ENCODE measurements at regions not wholly inside any gene's neighbourhood (a gene's known extent, or its start where the extent isn't known, plus 50 kb on each side); places are given as distances from the start of the nearest gene placed in this dataset.

GRCh38 chr6:110033101-110033500 lies 55.0 kb downstream of the GPR6 start:
- no peak overlapping the region for H3K4me3 ChIP-seq
- ATAC-seq (replicated peaks in 6 of 8) = no peak
- in situ Hi-C loops (cut with MboI; ENCODE audit: low pct_unique_long_range_greater_than_20kb in 2 of 9, low sequenced_read_pairs in 9 of 9, unreplicated experiment in 9 of 9) = loop anchor here in 5 of 9 experiments (25.0 kb wide), 3 partner anchors 321 to 496 kb away; no protein-coding TSS in a partner anchor
- WGBS, 10 experiments = 80 to 100% (median 96%) methylated on average over 1 to 5 of the region's 7 CpGs; no CpG with 5 or more reads in 3 of the 10 experiments
- H3K4me1 ChIP-seq (replicated peaks in 1 of 2) = peaks cover 0 to 3% of the 10 kb centered on the region in 2 donors
- no peak overlapping the region for H3K27ac ChIP-seq

- H3K4me1 ChIP-seq (replicated peaks in 1 of 2) = peaks cover 0 to 3% of the 10 kb centered on the region in 2 donors
- 40 to 100% (median 62%) methylated on average over 1 to 7 of the region's 10 CpGs; no CpG with 5 or more reads in 2 of the 10 experiments for WGBS, 10 experiments
- in situ Hi-C loops (cut with MboI; ENCODE audit: low pct_unique_long_range_greater_than_20kb in 2 of 9, low sequenced_read_pairs in 9 of 9, unreplicated experiment in 9 of 9) = loop anchor here in 5 of 9 experiments (25.0 kb wide), 3 partner anchors 322 to 497 kb away; no protein-coding TSS in a partner anchor
- H3K27ac ChIP-seq = no peak overlapping the region
- no peak for ATAC-seq (replicated peaks in 6 of 8)
- H3K4me3 ChIP-seq = no peak overlapping the region
Measured at GRCh38 chr6:110033749-110034666, 55.9 kb downstream of the GPR6 start.

DNA sequence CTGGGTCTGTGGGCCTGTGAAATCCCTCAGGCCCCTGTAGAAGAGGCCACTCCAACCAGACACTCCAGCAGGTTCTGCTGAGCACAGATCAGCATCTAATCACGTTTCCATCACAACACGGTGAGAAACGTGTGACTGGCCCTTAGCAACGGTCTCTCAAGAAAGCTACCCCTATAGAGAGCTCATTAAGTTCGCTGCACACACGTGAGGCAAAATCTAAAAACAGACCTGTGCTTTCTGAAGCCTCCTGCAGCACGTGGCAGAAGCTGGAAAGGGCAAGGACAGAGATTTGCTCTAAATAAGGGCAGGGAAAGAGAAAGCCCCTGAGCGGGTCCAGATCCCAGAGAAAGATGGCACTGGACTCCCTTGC lies 56.5 kb downstream of the GPR6 start:
- peak in 2 of 8 experiments; percentile 28 to 75 for ATAC-seq (replicated peaks in 6 of 8)
- in situ Hi-C loops (cut with MboI; ENCODE audit: low pct_unique_long_range_greater_than_20kb in 2 of 9, low sequenced_read_pairs in 9 of 9, unreplicated experiment in 9 of 9) = loop anchor here in 5 of 9 experiments (25.0 kb wide), 3 partner anchors 322 to 497 kb away; no protein-coding TSS in a partner anchor
- H3K4me3 ChIP-seq = no peak overlapping the region
- H3K27ac ChIP-seq = no peak overlapping the region
- peaks cover 0 to 3% of the 10 kb centered on the region in 2 donors for H3K4me1 ChIP-seq (replicated peaks in 1 of 2)
- 8 to 79% (median 63%) methylated on average over 3 to 6 of the region's 8 CpGs; no CpG with 5 or more reads in 5 of the 10 experiments for WGBS, 10 experiments

GRCh38 chr6:110035321-110035720 lies 57.2 kb downstream of the GPR6 start:
- WGBS, 10 experiments = 60 to 100% (median 91%) methylated on average over 1 to 5 of the region's 5 CpGs; no CpG with 5 or more reads in 4 of the 10 experiments
- in situ Hi-C loops (cut with MboI; ENCODE audit: low pct_unique_long_range_greater_than_20kb in 2 of 9, low sequenced_read_pairs in 9 of 9, unreplicated experiment in 9 of 9) = loop anchor here in 5 of 9 experiments (25.0 kb wide), 3 partner anchors 323 to 498 kb away; no protein-coding TSS in a partner anchor
- H3K4me3 ChIP-seq = no peak overlapping the region
- peaks cover 0 to 3% of the 10 kb centered on the region in 2 donors for H3K4me1 ChIP-seq (replicated peaks in 1 of 2)
- no peak overlapping the region for H3K27ac ChIP-seq
- no peak for ATAC-seq (replicated peaks in 6 of 8)

DNA sequence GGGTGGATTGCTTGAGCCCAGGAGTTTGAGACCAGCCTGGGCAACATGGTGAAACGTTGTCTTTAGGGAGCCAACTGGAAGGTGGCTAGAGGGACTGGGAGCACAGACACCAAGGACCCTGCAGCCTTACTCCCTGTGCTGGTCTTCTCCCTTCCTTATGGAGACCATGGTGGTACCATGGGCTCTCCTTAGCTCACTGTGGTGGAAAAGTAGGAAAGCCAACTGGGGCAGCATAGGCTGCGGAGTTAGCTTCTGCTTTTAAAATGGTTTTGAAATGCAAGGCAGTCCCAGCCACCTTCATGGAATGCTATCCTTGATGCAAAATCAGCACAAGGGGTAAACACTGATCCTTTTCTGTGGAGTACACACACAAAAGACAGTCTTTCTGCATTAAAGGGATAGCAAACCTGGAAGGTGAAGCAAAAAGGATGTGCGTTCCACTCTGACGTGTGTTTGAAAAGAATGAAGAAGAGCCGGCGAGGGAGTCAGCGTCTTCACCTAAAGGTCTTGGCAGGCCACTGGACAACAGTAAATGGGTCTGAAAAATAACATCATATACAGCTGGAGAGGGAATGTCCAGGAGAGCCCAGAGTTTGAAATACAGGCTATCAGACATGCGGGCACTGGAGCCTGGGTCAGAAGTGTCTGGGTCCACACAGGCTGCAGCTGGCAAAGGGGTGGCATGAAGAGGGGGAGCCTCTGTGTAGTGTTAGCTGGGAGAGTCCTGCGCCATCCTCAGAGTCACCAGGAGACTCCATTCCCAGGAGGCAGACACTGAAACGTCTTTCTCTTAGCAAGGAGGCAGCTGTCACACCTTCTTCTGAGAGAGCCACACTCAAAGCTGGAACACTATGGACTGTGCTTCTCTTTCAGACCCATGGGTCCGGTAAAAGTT lies 58.5 kb downstream of the GPR6 start:
- 0 to 100% (median 88%) methylated on average over 1 to 8 of the region's 11 CpGs; no CpG with 5 or more reads in 1 of the 10 experiments for WGBS, 10 experiments
- no peak overlapping the region for H3K4me3 ChIP-seq
- no peak for ATAC-seq (replicated peaks in 6 of 8)
- no peak overlapping the region for H3K27ac ChIP-seq
- in situ Hi-C loops (cut with MboI; ENCODE audit: low pct_unique_long_range_greater_than_20kb in 2 of 9, low sequenced_read_pairs in 9 of 9, unreplicated experiment in 9 of 9) = loop anchor here in 5 of 9 experiments (25.0 kb wide), 3 partner anchors 324 to 499 kb away; no protein-coding TSS in a partner anchor
- peaks cover 0 to 3% of the 10 kb centered on the region in 2 donors for H3K4me1 ChIP-seq (replicated peaks in 1 of 2)

DNA sequence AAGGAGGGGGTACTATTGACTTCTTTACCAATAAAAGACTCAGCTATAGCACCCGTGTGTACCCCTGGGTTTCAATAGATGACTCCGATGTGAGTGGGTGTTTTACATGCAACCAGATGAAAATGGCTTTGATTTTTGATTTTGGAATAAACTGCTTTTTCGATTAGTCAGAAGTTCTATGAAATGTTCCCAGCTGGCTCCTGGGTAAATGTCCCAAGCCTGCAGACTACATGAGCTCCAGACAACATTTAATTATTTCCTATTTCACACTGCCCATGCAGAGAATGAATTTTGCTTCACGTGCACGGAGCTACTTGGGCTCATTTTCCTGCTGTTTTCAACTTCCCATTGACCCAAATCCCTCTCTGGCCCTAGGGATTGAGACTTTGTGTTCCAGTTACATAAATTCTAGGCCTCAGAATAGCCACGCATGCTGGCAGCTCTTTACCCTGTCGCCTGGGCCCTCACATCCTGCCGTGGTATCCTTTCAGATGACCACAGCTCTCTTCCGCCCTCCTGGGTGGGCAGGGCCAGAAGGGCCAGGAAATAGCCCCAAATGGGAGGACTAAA lies 59.7 kb downstream of the GPR6 start:
- peaks cover 0 to 3% of the 10 kb centered on the region in 2 donors for H3K4me1 ChIP-seq (replicated peaks in 1 of 2)
- no peak overlapping the region for H3K4me3 ChIP-seq
- no peak for ATAC-seq (replicated peaks in 6 of 8)
- in situ Hi-C loops (cut with MboI; ENCODE audit: low pct_unique_long_range_greater_than_20kb in 2 of 9, low sequenced_read_pairs in 9 of 9, unreplicated experiment in 9 of 9) = loop anchor here in 5 of 9 experiments (25.0 kb wide), 3 partner anchors 326 to 501 kb away; no protein-coding TSS in a partner anchor
- WGBS, 10 experiments = 21 to 100% (median 67%) methylated on average over 2 to 6 of the region's 9 CpGs; no CpG with 5 or more reads in 1 of the 10 experiments
- no peak overlapping the region for H3K27ac ChIP-seq

DNA sequence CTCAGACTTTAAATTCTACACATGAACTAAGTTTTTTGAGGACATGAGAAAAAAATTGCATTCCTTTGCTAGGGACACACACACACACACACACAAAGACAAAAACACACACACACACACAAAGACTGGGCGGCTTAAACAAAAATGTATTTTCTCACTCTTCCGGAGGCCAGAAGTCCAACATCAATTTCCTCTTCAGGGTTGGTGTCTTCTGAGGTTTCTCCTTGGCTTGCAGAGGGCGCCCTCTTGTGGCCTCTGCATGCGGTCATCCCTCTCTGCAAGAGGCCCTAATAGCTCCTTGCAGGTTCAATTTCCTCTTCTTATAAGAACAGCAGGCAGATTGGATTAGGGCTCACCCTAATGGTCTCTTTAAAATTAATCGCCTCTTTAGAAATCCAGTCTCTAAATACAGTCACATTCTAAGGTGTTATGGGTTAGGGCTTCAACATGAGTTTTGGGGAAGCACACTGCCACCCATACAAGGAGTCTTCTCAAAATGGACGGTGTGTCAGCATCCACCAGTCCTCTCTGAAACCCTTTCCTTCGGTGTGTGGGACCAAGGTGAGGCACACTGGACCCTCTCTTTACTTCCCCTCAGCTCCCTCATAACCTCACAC lies 61.4 kb downstream of the GPR6 start:
- Histone ChIP-seq H3K4me3 (no peak overlapping the region), H3K4me1 (replicated peaks in 1 of 2) (peaks cover 0 to 2% of the 10 kb centered on the region in 2 donors), H3K27ac (no peak overlapping the region)
- peak; percentile 82 to 97 (median 93) for ATAC-seq (replicated peaks in 6 of 8)
- WGBS, 10 experiments = 0 to 20% (median 12%) methylated on average over 1 to 6 of the region's 7 CpGs; no CpG with 5 or more reads in 4 of the 10 experiments
- in situ Hi-C loops (cut with MboI; ENCODE audit: low pct_unique_long_range_greater_than_20kb in 2 of 9, low sequenced_read_pairs in 9 of 9, unreplicated experiment in 9 of 9) = loop anchor here in 5 of 9 experiments (25.0 kb wide), 3 partner anchors 327 to 502 kb away; no protein-coding TSS in a partner anchor

DNA sequence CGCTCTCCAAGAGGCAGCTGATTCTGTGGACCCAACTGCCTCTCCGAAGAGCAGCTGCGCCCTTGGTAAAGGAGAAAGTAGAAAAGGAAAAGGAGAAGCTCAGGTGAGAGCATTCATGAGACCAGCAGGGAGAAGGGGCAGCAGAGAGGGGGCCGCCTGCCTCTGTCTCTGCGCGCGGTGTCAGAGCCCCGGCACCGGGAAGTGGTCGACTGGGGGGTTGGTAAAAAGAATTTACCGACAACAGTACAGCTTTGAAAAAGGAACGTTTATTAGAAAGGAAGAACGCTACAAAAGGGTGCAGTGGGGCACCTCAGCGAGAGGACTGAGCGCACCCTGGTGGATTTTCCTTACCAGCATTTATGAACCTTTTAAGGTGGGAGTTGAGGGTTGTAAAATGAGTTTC lies 61.9 kb downstream of the GPR6 start:
- Histone ChIP-seq H3K4me1 (replicated peaks in 1 of 2) (no peaks in the 10 kb centered on the region), H3K27ac (no peak overlapping the region), H3K4me3 (no peak overlapping the region)
- WGBS, 10 experiments = 25 to 100% (median 52%) methylated on average over 1 to 6 of the region's 15 CpGs; no CpG with 5 or more reads in 3 of the 10 experiments
- peak in 2 of 8 experiments; percentile 12 to 43 for ATAC-seq (replicated peaks in 6 of 8)
- in situ Hi-C loops (cut with MboI; ENCODE audit: low pct_unique_long_range_greater_than_20kb in 2 of 9, low sequenced_read_pairs in 9 of 9, unreplicated experiment in 9 of 9) = loop anchor here in 7 of 9 experiments (5.0 to 25.0 kb wide), 5 partner anchors 328 to 503 kb away; no protein-coding TSS in a partner anchor

- no peak for ATAC-seq (replicated peaks in 6 of 8)
- Histone ChIP-seq H3K27ac (no peak overlapping the region), H3K4me3 (no peak overlapping the region), H3K4me1 (replicated peaks in 1 of 2) (no peaks in the 10 kb centered on the region)
- in situ Hi-C loops (cut with MboI; ENCODE audit: low pct_unique_long_range_greater_than_20kb in 2 of 9, low sequenced_read_pairs in 9 of 9, unreplicated experiment in 9 of 9) = loop anchor here in 7 of 9 experiments (5.0 to 25.0 kb wide), 5 partner anchors 328 to 503 kb away; no protein-coding TSS in a partner anchor
- 66 to 100% (median 91%) methylated on average over 2 to 5 of the region's 7 CpGs; no CpG with 5 or more reads in 2 of the 10 experiments for WGBS, 10 experiments
Measured at GRCh38 chr6:110040716-110041115, 62.6 kb downstream of the GPR6 start.

DNA sequence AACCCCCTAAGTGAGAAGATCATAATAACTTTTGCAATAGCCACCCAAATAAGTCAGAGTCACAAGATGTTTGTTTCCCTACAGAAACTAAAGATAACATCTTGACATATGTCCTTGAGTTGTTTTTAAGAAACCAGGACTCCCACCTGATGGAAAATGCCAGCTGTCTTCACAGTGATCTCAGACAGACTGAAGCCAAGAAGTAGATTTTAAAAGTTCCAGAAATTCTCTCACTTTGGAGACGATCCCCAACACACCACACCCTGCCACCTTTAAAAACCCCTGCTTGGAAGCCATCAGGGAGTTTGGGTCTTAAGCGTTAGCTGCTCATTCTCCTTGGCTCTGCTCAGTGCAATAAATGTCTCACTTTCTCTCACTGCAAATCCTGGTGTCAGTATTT lies 63.0 kb downstream of the GPR6 start:
- H3K4me1 ChIP-seq (replicated peaks in 1 of 2) = no peaks in the 10 kb centered on the region
- no peak overlapping the region for H3K27ac ChIP-seq
- 5 to 100% (median 20%) methylated on average over 1 to 2 of the region's 2 CpGs; no CpG with 5 or more reads in 5 of the 10 experiments for WGBS, 10 experiments
- no peak for ATAC-seq (replicated peaks in 6 of 8)
- in situ Hi-C loops (cut with MboI; ENCODE audit: low pct_unique_long_range_greater_than_20kb in 2 of 9, low sequenced_read_pairs in 9 of 9, unreplicated experiment in 9 of 9) = loop anchor here in 7 of 9 experiments (5.0 to 25.0 kb wide), 5 partner anchors 329 to 504 kb away; no protein-coding TSS in a partner anchor
- H3K4me3 ChIP-seq = no peak overlapping the region

DNA sequence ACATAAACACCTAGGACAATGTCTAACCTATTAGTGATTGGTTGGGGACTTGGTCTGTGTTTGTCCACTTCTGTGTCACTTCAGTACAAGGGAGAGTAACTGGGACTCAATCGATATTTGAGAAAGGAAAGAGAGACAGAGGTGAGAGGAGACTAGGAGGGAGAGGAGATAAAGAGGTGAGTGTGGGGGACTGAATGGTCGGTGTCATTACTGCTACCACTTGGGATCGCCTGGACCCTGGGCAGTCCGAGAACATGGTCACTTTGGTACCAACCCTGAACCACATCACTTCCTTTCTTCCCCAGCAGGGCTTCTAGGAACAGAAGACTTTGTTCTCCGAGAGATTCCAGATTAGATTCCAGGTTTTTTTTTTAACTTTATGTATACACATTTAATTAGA lies 63.7 kb downstream of the GPR6 start:
- in situ Hi-C loops (cut with MboI; ENCODE audit: low pct_unique_long_range_greater_than_20kb in 2 of 9, low sequenced_read_pairs in 9 of 9, unreplicated experiment in 9 of 9) = loop anchor here in 7 of 9 experiments (5.0 to 25.0 kb wide), 5 partner anchors 330 to 505 kb away; no protein-coding TSS in a partner anchor
- Histone ChIP-seq H3K27ac (no peak overlapping the region), H3K4me1 (replicated peaks in 1 of 2) (no peaks in the 10 kb centered on the region), H3K4me3 (no peak overlapping the region)
- WGBS, 10 experiments = 44 to 100% (median 87%) methylated on average over 1 to 5 of the region's 5 CpGs; no CpG with 5 or more reads in 1 of the 10 experiments
- ATAC-seq (replicated peaks in 6 of 8) = no peak
